Body of pancreas (tissue), 4 donors: ENCODE measurements at regions not wholly inside any gene's neighbourhood (a gene's known extent, or its start where the extent isn't known, plus 50 kb on each side); places are given as distances from the start of the nearest gene placed in this dataset.

Experiments used
- POLR2A ChIP-seq, 3 donors: fragments of 450-650 bp; IDR thresholded peaks; one replicate each; pipeline ENCODE4 v1.6.1; 2016; ENCODE audit warnings: antibody characterized with exemption in 3 of 3, mild to moderate bottlenecking in 2 of 3
- TF ChIP-seq, protein P1 (sequence below), 7 experiments: fragments of 450-650 bp in 4 of 7; fragments of 200-600 bp in 3 of 7; sonication (generic) in 3 of 7; IDR thresholded peaks; one replicate each; pipeline ENCODE4 v1.5.1; 2016 to 2019; ENCODE audit warnings: antibody characterized with exemption in 7 of 7

DNA sequence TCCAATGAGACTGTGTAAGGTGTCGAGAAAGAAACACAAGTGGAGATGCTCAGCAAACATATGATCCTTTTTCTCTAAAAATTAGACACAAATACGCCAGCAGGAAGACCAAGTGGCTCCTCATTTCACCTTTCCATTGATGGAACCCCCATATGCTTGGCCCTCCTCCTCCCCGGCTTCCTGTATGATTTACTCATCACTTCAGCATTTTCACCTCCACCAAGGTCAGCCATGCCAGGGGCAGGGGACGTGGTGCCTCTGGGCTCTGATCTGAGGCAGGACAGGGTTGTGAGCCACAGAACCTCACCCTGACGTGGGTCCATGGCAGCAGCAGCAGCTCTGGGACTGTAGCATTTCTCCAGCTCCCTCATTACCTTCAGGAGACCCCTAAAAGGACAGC is 116.8 kb upstream of the PFKP start:
- TF ChIP-seq, protein P1, sequence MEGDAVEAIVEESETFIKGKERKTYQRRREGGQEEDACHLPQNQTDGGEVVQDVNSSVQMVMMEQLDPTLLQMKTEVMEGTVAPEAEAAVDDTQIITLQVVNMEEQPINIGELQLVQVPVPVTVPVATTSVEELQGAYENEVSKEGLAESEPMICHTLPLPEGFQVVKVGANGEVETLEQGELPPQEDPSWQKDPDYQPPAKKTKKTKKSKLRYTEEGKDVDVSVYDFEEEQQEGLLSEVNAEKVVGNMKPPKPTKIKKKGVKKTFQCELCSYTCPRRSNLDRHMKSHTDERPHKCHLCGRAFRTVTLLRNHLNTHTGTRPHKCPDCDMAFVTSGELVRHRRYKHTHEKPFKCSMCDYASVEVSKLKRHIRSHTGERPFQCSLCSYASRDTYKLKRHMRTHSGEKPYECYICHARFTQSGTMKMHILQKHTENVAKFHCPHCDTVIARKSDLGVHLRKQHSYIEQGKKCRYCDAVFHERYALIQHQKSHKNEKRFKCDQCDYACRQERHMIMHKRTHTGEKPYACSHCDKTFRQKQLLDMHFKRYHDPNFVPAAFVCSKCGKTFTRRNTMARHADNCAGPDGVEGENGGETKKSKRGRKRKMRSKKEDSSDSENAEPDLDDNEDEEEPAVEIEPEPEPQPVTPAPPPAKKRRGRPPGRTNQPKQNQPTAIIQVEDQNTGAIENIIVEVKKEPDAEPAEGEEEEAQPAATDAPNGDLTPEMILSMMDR (IDR thresholded peaks at IDR 0.05): no peak
- no peak for TF ChIP-seq POLR2A (IDR thresholded peaks at IDR 0.05)
